ENCODE measurements at regions not wholly inside any gene's neighbourhood (a gene's known extent, or its start where the extent isn't known, plus 50 kb on each side); places are given as distances from the start of the nearest gene placed in this dataset.

DNA sequence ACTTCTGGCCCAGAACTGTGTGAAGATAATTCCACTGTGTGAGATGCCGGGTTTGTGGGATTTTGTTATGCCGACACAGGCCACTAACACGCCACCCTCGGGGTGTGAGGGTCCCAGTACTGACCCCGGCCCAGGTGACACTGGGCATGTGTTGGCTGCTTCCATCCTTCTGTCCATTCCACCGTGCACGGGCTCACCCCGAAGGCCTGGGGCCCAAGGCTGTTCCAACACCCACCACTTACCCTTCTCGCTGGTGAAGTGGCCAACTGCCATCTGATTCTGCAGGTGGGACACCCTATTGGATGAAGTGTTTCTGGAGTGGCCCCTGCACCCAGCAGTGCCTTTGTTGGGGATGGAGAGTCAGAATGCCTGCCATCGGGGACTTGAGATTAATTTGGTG is 1307.5 kb downstream of the BRD1 start:
- H3K4me3 ChIP-seq (replicated peaks; ENCODE audit: low read depth, low read length), result no peak overlapping the region
- no peak for DNase-seq (ENCODE audit: extremely low read depth, low read depth)
- no peak for TF ChIP-seq CTCF (IDR thresholded peaks at IDR 0.05; ENCODE audit: low read depth, low read length, missing control alignments)

GRCh38 chr22:48517039-48518030 is 1310.3 kb downstream of the BRD1 start:
- no peak for DNase-seq (ENCODE audit: extremely low read depth, low read depth)
- no peak overlapping the region for H3K4me3 ChIP-seq (replicated peaks; ENCODE audit: low read depth, low read length)
- TF ChIP-seq CTCF (IDR thresholded peaks at IDR 0.05; ENCODE audit: low read depth, low read length, missing control alignments), result no peak

DNA sequence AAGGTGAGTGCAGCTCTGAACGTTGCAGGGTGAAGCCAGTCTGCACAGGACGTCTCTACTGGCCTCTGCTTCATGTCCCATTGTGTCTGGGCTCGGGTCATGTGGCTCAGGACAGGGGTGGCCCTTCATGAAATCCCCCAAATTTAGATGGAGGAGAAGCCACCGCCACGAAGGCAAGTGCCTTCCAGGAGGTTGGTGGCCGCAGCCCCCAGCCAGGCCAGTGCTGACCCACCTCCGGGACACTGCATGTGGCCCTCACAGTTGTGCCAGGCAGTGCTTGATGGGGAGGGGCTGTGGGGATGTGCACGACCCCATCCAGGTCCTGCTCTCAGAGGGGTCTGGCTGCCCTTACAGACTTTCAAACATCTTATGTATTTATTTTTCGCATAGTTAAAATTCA is 1311.1 kb downstream of the BRD1 start:
- no peak for TF ChIP-seq CTCF (IDR thresholded peaks at IDR 0.05; ENCODE audit: low read depth, low read length, missing control alignments)
- no peak for DNase-seq (ENCODE audit: extremely low read depth, low read depth)
- H3K4me3 ChIP-seq (replicated peaks; ENCODE audit: low read depth, low read length), result no peak overlapping the region

GRCh38 chr22:48515571-48516200 is 1312.0 kb downstream of the BRD1 start:
- H3K4me3 ChIP-seq (replicated peaks; ENCODE audit: low read depth, low read length), result no peak overlapping the region
- no peak for DNase-seq (ENCODE audit: extremely low read depth, low read depth)
- no peak for TF ChIP-seq CTCF (IDR thresholded peaks at IDR 0.05; ENCODE audit: low read depth, low read length, missing control alignments)

- no peak for DNase-seq (ENCODE audit: extremely low read depth, low read depth)
- H3K4me3 ChIP-seq (replicated peaks; ENCODE audit: low read depth, low read length), result no peak overlapping the region
- TF ChIP-seq CTCF (IDR thresholded peaks at IDR 0.05; ENCODE audit: low read depth, low read length, missing control alignments), result no peak
Observed at GRCh38 chr22:48513929-48514328, 1313.7 kb downstream of the BRD1 start.

DNA sequence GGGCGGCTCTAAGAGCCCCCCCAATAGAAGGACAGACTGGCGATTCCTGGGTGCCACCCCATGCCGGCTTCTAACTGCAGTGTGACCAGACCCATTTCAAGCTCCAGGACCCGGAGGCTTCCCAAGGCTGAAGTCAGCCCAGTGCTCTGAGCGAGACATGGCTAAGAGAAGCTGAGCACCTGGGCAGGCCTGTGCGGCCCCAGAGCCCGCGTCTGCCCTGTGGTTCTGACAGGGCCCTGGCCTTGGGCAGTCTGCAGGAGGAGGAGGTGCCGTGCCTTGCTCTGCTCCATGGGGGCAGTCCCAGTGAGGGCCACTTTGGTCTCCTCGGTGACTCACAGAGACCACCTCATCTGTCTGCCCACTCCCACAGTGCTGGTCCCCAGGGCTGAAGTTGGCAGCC is 1314.2 kb downstream of the BRD1 start:
- no peak for DNase-seq (ENCODE audit: extremely low read depth, low read depth)
- no peak overlapping the region for H3K4me3 ChIP-seq (replicated peaks; ENCODE audit: low read depth, low read length)
- no peak for TF ChIP-seq CTCF (IDR thresholded peaks at IDR 0.05; ENCODE audit: low read depth, low read length, missing control alignments)
